A549 (cell line): ENCODE measurements at regions not wholly inside any gene's neighbourhood (a gene's known extent, or its start where the extent isn't known, plus 50 kb on each side); places are given as distances from the start of the nearest gene placed in this dataset.
"Not testable (repeated sequence)": the region's sequence is repeated elsewhere in the genome, so short reads cannot be mapped to it uniquely, and the experiment has no call there.

Experiments
- ATAC-seq, 2 experiments: fragments of 200-7000 bp in 1 of 2; fragments of >200 bp in 1 of 2; cut with Nextera tagmentation in 1 of 2; cut with Tn5 transposase in 1 of 2; 3 replicates each; pipeline versions ENCODE4 v1.8.0 to v1.9.1; 2018 to 2020; ENCODE audit warnings: mild to moderate bottlenecking in 1 of 2, moderate library complexity in 1 of 2
- CTCF ChIA-PET: fragments of 300-600 bp; sonication (Branson Sonifier 250); formaldehyde crosslinking; extraction: SDS; loops from one replicate; lab custom pipeline; 2021; ENCODE audit warnings: antibody characterized with exemption, inconsistent platforms; lab: Yijun Ruan, JAX
- POLR2A ChIA-PET: fragments of 350-600 bp; formaldehyde crosslinking; extraction: SDS; loops from one replicate; lab custom pipeline; 2021; ENCODE audit warnings: antibody characterized with exemption, inconsistent platforms; lab: Yijun Ruan, JAX
- DNase-seq, 2 experiments: peaks; one replicate each; pipeline versions ENCODE4 v3.0.0 to v3.0.0-alpha.2; 2011 to 2016; ENCODE audit warnings: low read depth in 1 of 2, low spot score in 1 of 2
- FAIRE-seq: peaks from 2 replicates; lab custom pipeline; 2011; peaks lifted over from hg19 to GRCh38; lab: Jason Lieb, UNC
- H3K27ac ChIP-seq, 2 experiments: fragments of >200 bp; sonication (Bioruptor Twin); formaldehyde crosslinking; 3 replicates each; pipeline ENCODE4 v1.5.1; 2016 to 2017
- H3K4me1 ChIP-seq: fragments of >200 bp; sonication (Bioruptor Twin); formaldehyde crosslinking; 3 replicates; pipeline ENCODE4 v1.6.1; 2016
- H3K4me2 ChIP-seq: fragments of >200 bp; sonication (Bioruptor Twin); formaldehyde crosslinking; 3 replicates; pipeline ENCODE4 v1.6.1; 2016
- H3K4me3 ChIP-seq: fragments of >200 bp; sonication (Bioruptor Twin); formaldehyde crosslinking; 3 replicates; pipeline ENCODE4 v1.5.1; 2016
- H3K9me3 ChIP-seq: fragments of >200 bp; sonication (Bioruptor Twin); formaldehyde crosslinking; 3 replicates; pipeline ENCODE4 v1.6.1; 2016
- ATOH8 ChIP-seq: fragments of 250-450 bp; sonication (Bioruptor Pico); IDR thresholded peaks from 2 replicates; pipeline ENCODE4 v1.5.0; 2020; ENCODE audit warnings: low read depth, mild to moderate bottlenecking, moderate library complexity
- BCL3 ChIP-seq: fragments of >200 bp; sonication (Bioruptor Twin); formaldehyde crosslinking; IDR thresholded peaks from 3 replicates; pipeline ENCODE4 v1.6.1; 2016
- BHLHE40 ChIP-seq: IDR thresholded peaks from 2 replicates; pipeline ENCODE4 v1.6.1; 2012; ENCODE audit warnings: low read depth, low read length, inconsistent platforms
- CEBPB ChIP-seq, 2 experiments: fragments of >200 bp in 1 of 2; sonication (Bioruptor Twin) in 1 of 2; formaldehyde crosslinking in 1 of 2; IDR thresholded peaks; 2 replicates each; pipeline ENCODE4 v1.6.1; 2012 to 2016
- CHD4 ChIP-seq: fragments of 200-600 bp; sonication (generic); IDR thresholded peaks from 2 replicates; pipeline ENCODE4 v1.6.1; 2016; ENCODE audit warnings: antibody characterized with exemption, mild to moderate bottlenecking, borderline replicate concordance
- CTCF ChIP-seq: fragments of >200 bp; sonication (Bioruptor Twin); formaldehyde crosslinking; IDR thresholded peaks from 3 replicates; pipeline ENCODE4 v1.5.1; 2016
- E2F6 ChIP-seq: IDR thresholded peaks from 2 replicates; pipeline ENCODE4 v1.6.1; 2012; ENCODE audit warnings: low read depth, borderline replicate concordance
- EHF ChIP-seq: fragments of 250-450 bp; sonication (Bioruptor Pico); IDR thresholded peaks from 2 replicates; pipeline ENCODE4 v1.5.0; 2020; ENCODE audit warnings: mild to moderate bottlenecking
- EHMT2 ChIP-seq: fragments of 200-600 bp; sonication (generic); IDR thresholded peaks from 2 replicates; pipeline ENCODE4 v1.6.1; 2016; ENCODE audit warnings: antibody characterized with exemption, low read depth, mild to moderate bottlenecking, moderate library complexity
- ESRRA ChIP-seq: fragments of 150-350 bp; IDR thresholded peaks from 2 replicates; pipeline ENCODE4 v1.6.1; 2014; ENCODE audit warnings: mild to moderate bottlenecking, low read length, borderline replicate concordance
- FOSL2 ChIP-seq, 2 experiments: fragments of 450-650 bp in 1 of 2; fragments of >200 bp in 1 of 2; sonication (Bioruptor Twin) in 1 of 2; formaldehyde crosslinking; IDR thresholded peaks; 2 replicates each; pipeline versions ENCODE4 v1.5.0 to v1.6.1; 2016 to 2020; ENCODE audit warnings: mild to moderate bottlenecking in 1 of 2, moderate library complexity in 1 of 2
- HEYL ChIP-seq: fragments of 250-450 bp; sonication (Bioruptor Pico); IDR thresholded peaks from 2 replicates; pipeline ENCODE4 v1.8.0; 2021; ENCODE audit warnings: mild to moderate bottlenecking, moderate library complexity
- HMGXB4 ChIP-seq: fragments of 250-450 bp; sonication (Bioruptor Pico); IDR thresholded peaks from 2 replicates; pipeline ENCODE4 v1.5.0; 2021; ENCODE audit warnings: mild to moderate bottlenecking, moderate library complexity, borderline replicate concordance
- HOXA7 ChIP-seq: fragments of 250-450 bp; sonication (Bioruptor Pico); IDR thresholded peaks from 2 replicates; pipeline ENCODE4 v1.5.0; 2020; ENCODE audit warnings: mild to moderate bottlenecking, moderate library complexity
- JUN ChIP-seq, 2 experiments: fragments of >200 bp; sonication (Bioruptor Twin); formaldehyde crosslinking; IDR thresholded peaks; 2 replicates in 1 of 2; 3 replicates in 1 of 2; pipeline ENCODE4 v1.6.1; 2016 to 2017
- NR3C1 ChIP-seq: fragments of >200 bp; sonication (Bioruptor Twin); formaldehyde crosslinking; IDR thresholded peaks from 3 replicates; pipeline ENCODE4 v1.6.1; 2017
- POLR2A ChIP-seq: IDR thresholded peaks from 2 replicates; pipeline ENCODE4 v1.6.1; 2012; ENCODE audit warnings: mild to moderate bottlenecking, low read length
- RAD21 ChIP-seq, 2 experiments: fragments of >200 bp in 1 of 2; sonication (Bioruptor Twin) in 1 of 2; formaldehyde crosslinking in 1 of 2; IDR thresholded peaks in 1 of 2; conservative IDR thresholded peaks in 1 of 2; 2 replicates in 1 of 2; 3 replicates in 1 of 2; pipeline ENCODE4 v1.6.1; 2012 to 2018; ENCODE audit warnings: inconsistent platforms in 1 of 2
- RCOR1 ChIP-seq: fragments of 150-350 bp; IDR thresholded peaks from 2 replicates; pipeline ENCODE4 v1.6.1; 2014; ENCODE audit warnings: antibody characterized with exemption, low read length, low read depth
- SMC3 ChIP-seq: fragments of >200 bp; sonication (Bioruptor Twin); formaldehyde crosslinking; IDR thresholded peaks from 3 replicates; pipeline ENCODE4 v1.6.1; 2018; ENCODE audit warnings: inconsistent platforms
- TP53 ChIP-seq: fragments of 250-450 bp; sonication (Bioruptor Pico); IDR thresholded peaks from 2 replicates; pipeline ENCODE4 v1.5.0; 2021; ENCODE audit warnings: mild to moderate bottlenecking, moderate library complexity
- USF2 ChIP-seq: fragments of 450-650 bp; IDR thresholded peaks from 2 replicates; pipeline ENCODE4 v1.6.1; 2014; ENCODE audit warnings: antibody characterized with exemption
- ZFP36 ChIP-seq: fragments of 450-650 bp; IDR thresholded peaks from 2 replicates; pipeline ENCODE4 v1.6.1; 2014; ENCODE audit warnings: borderline replicate concordance; ENCODE audit not compliant: partially characterized antibody
- WGBS: methylation state at CpG from one replicate; pipeline ENCODE4 v1.1.6; 2017; ENCODE audit errors: missing lambda C conversion rate; 5-methylcytosine and 5-hydroxymethylcytosine counted together

- Histone ChIP-seq H3K4me3 (no peak overlapping the region), H3K4me2 (no peak overlapping the region), H3K27ac (no peak overlapping the region), H3K4me1 (no peaks in the 10 kb centered on the region), H3K9me3 (no peaks in the 10 kb centered on the region)
- 24% methylated on average over 3 of the region's 3 CpGs for WGBS
- ChIA-PET POLR2A (no interaction called here), CTCF (interaction anchor here (0.6 to 4.6 kb wide), 24 partner anchors 10 to 295 kb away, joined by 3 to 25 read pairs (median 4); no protein-coding TSS in a partner anchor)
- no peak for FAIRE-seq
- ATAC-seq: peak; percentile 75 to 94
- TF ChIP-seq CTCF (peak; percentile 64), BHLHE40 (no peak), NR3C1 (no peak), TP53 (CRISPR knock-in tag) (no peak), ZFP36 (no peak), ATOH8 (CRISPR knock-in tag) (no peak), RAD21 (conservative IDR thresholded peaks at IDR 0.05 in 1 of 2, IDR thresholded peaks at IDR 0.05 in 1 of 2) (peak; percentile 51 to 66), ESRRA (no peak), EHF (CRISPR knock-in tag) (no peak), EHMT2 (no peak), SMC3 (peak; percentile 28; the same call in 1 of the 3 replicates), POLR2A (no peak), JUN (IDR thresholded peaks at IDR 0.05) (no peak)
- peak; percentile 38 to 71 for DNase-seq
These were observed 233.2 kb upstream of the PRSS1 start for GRCh38 chr7:142516038-142516501.

GRCh38 chr7:142514716-142515115, 234.6 kb upstream of the PRSS1 start:
- H3K4me1 ChIP-seq, FAIRE-seq, H3K9me3 ChIP-seq, H3K27ac ChIP-seq, H3K4me2 ChIP-seq, POLR2A ChIA-PET, H3K4me3 ChIP-seq, DNase-seq, ATAC-seq: not testable (repeated sequence)
- WGBS: 0% methylated on average over 1 of the region's 1 CpG
- CTCF ChIA-PET: interaction anchor here (0.7 to 1.3 kb wide), 3 partner anchors 186 to 297 kb away, joined by 3 read pairs; no protein-coding TSS in a partner anchor

GRCh38 chr7:142513178-142513955, 235.9 kb upstream of the PRSS1 start:
- POLR2A ChIA-PET: no interaction called here
- 4% methylated on average over 5 of the region's 5 CpGs for WGBS
- CTCF ChIA-PET: interaction anchor here (0.7 to 1.3 kb wide), 7 partner anchors 11 to 298 kb away, joined by 3 read pairs; no protein-coding TSS in a partner anchor
- TF ChIP-seq RAD21 (conservative IDR thresholded peaks at IDR 0.05 in 1 of 2, IDR thresholded peaks at IDR 0.05 in 1 of 2) (no peak), CEBPB (IDR thresholded peaks at IDR 0.05) (no peak), E2F6 (no peak), EHMT2 (no peak), BCL3 (no peak), ESRRA (no peak), SMC3 (no peak), HOXA7 (no peak), RCOR1 (no peak), HEYL (CRISPR knock-in tag) (no peak), HMGXB4 (no peak), CHD4 (no peak), USF2 (no peak), FOSL2 (IDR thresholded peaks at IDR 0.05) (no peak), FOSL2 (CRISPR knock-in tag; IDR thresholded peaks at IDR 0.05) (no peak)
- H3K9me3 ChIP-seq: no peaks in the 10 kb centered on the region
- H3K4me3 ChIP-seq: no peak overlapping the region
- H3K4me2 ChIP-seq: no peak overlapping the region
- H3K27ac ChIP-seq: no peak overlapping the region
- ATAC-seq (no peak), DNase-seq (no peak), FAIRE-seq (no peak)
- no peaks in the 10 kb centered on the region for H3K4me1 ChIP-seq
